ENCODE measurements at regions not wholly inside any gene's neighbourhood (a gene's known extent, or its start where the extent isn't known, plus 50 kb on each side); places are given as distances from the start of the nearest gene placed in this dataset.

GRCh38 chr11:96817482-96818399 is 427.9 kb downstream of the JRKL start:
- no peaks in the 10 kb centered on the region for H3K9me1 ChIP-seq (ENCODE audit: control insufficient read depth, insufficient read depth, low read length)
- H3K4me2 ChIP-seq (ENCODE audit: insufficient read depth, low read length), result no peak overlapping the region
- H3K79me2 ChIP-seq (ENCODE audit: control insufficient read depth, insufficient read depth, low read length), result no peaks in the 10 kb centered on the region
- 0 out of 2 replicates have a peak, but pooled peaks cover 5% of the 10 kb centered on the region for H4K20me1 ChIP-seq (replicated peaks; ENCODE audit: control insufficient read depth, insufficient read depth, low read length)
- ChIA-PET POLR2A (interaction anchor here (0.5 to 0.6 kb wide), 2 partner anchors 121 to 1362 kb away, joined by 3 read pairs; no protein-coding TSS in a partner anchor), CTCF (ENCODE audit: low intra/inter-chr PET ratio) (no interaction called here)
- H3K4me3 ChIP-seq, result no peak overlapping the region
- in situ Hi-C loops (cut with MboI) (no loop called here), intact Hi-C loops (cut with micrococcal nuclease) (loop anchor here (5.0 kb wide), 1 partner anchor 355 kb away; no protein-coding TSS in a partner anchor)
- H3K36me3 ChIP-seq (ENCODE audit: control insufficient read depth, insufficient read depth, low read length), result no peaks in the 10 kb centered on the region
- no peaks in the 10 kb centered on the region for H3K27me3 ChIP-seq (ENCODE audit: control insufficient read depth in 2 of 2, insufficient read depth in 2 of 2, low read length in 2 of 2)
- H3K9ac ChIP-seq (ENCODE audit: insufficient read depth in 1 of 2, low read depth in 2 of 2, low read length in 2 of 2), result no peak overlapping the region
- no TSS peak for BruUV-seq (replicated peaks)
- FAIRE-seq (no peak), ATAC-seq (peak; percentile 88), DNase-seq (ENCODE audit: extremely low read depth in 1 of 4, low spot score in 3 of 4) (peak; percentile 9 to 75 (median 36))
- 0% methylated on average over 3 of the region's 3 CpGs for WGBS (ENCODE audit: insufficient coverage, low coverage, missing lambda C conversion rate)
- no peak overlapping the region for H3K27ac ChIP-seq (ENCODE audit: extremely low read depth, low read depth, low read length)
- no peaks in the 10 kb centered on the region for H3K9me3 ChIP-seq (replicated peaks; ENCODE audit: control insufficient read depth, insufficient read depth, low read depth, low read length)
- H2AFZ ChIP-seq (ENCODE audit: low read depth, low read length), result no peak overlapping the region
- H3K4me1 ChIP-seq (replicated peaks in 1 of 2; ENCODE audit: control insufficient read depth in 2 of 2, insufficient read depth in 2 of 2, low read length in 2 of 2), result peaks cover 0 to 11% of the 10 kb centered on the region in 2 experiments; a peak in 3 of 5 replicates
- 0 out of 2 replicates have a peak, but pooled peaks have one; percentile 39 for TF ChIP-seq GATAD2B (IDR thresholded peaks at IDR 0.05; ENCODE audit: borderline replicate concordance)
- TF ChIP-seq ZZZ3 (IDR thresholded peaks at IDR 0.05), result no peak
- TF ChIP-seq ZNF584 (CRISPR knock-in tag; IDR thresholded peaks at IDR 0.05; ENCODE audit: low read depth), result 0 out of 2 replicates have a peak, but pooled peaks have one; percentile 28
- TF ChIP-seq ZNF12 (CRISPR knock-in tag; IDR thresholded peaks at IDR 0.05), result no peak
- TF ChIP-seq CREM (IDR thresholded peaks at IDR 0.05; ENCODE audit: low read depth), result peak; percentile 93
- peak; percentile 79 for TF ChIP-seq ZNF766 (CRISPR knock-in tag; conservative IDR thresholded peaks at IDR 0.05)
- peak; percentile 68; the same call in 1 of the 2 replicates for TF ChIP-seq ZNF589 (CRISPR knock-in tag; IDR thresholded peaks at IDR 0.05; ENCODE audit: low read depth)
- peak; percentile 95 for TF ChIP-seq CBFA2T3 (IDR thresholded peaks at IDR 0.05)
- TF ChIP-seq HSF4 (CRISPR knock-in tag; IDR thresholded peaks at IDR 0.05; ENCODE audit: borderline replicate concordance), result no peak
- no peak for TF ChIP-seq IRF1 (CRISPR knock-in tag; IDR thresholded peaks at IDR 0.05; ENCODE audit: borderline replicate concordance)
- peak; percentile 25 for TF ChIP-seq SMAD1 (IDR thresholded peaks at IDR 0.05; ENCODE audit: low read depth, low read length, partially characterized antibody)
- TF ChIP-seq HBP1 (CRISPR knock-in tag; IDR thresholded peaks at IDR 0.05), result no peak
- no peak for TF ChIP-seq ZHX1 (conservative IDR thresholded peaks at IDR 0.05; ENCODE audit: low read length)
- 0 out of 2 replicates have a peak, but pooled peaks have one; percentile 38 for TF ChIP-seq NBN (IDR thresholded peaks at IDR 0.05; ENCODE audit: low read depth)

All from K562 (cell line).